HepG2 (cell line): ENCODE measurements at regions not wholly inside any gene's neighbourhood (a gene's known extent, or its start where the extent isn't known, plus 50 kb on each side); places are given as distances from the start of the nearest gene placed in this dataset.

Experiments
- JUNB ChIP-seq: sonication (generic); formaldehyde crosslinking; IDR thresholded peaks from 2 replicates; pipeline ENCODE4 v1.8.0; 2022; ENCODE audit warnings: missing genetic modification reagents, mild to moderate bottlenecking, borderline replicate concordance
- MTF2 ChIP-seq: sonication (generic); formaldehyde crosslinking; IDR thresholded peaks from 2 replicates; pipeline ENCODE4 v1.5.0; 2020; ENCODE audit warnings: missing genetic modification reagents, borderline replicate concordance
- NFIC ChIP-seq: IDR thresholded peaks from 2 replicates; pipeline ENCODE4 v1.6.1; 2012; ENCODE audit warnings: mild to moderate bottlenecking, low read length, inconsistent platforms
- PATZ1 ChIP-seq: sonication (generic); formaldehyde crosslinking; IDR thresholded peaks from 2 replicates; pipeline ENCODE4 v1.4.0; 2020; ENCODE audit warnings: missing genetic modification reagents
- PHF8 ChIP-seq: sonication (generic); formaldehyde crosslinking; IDR thresholded peaks from 2 replicates; pipeline ENCODE4 v1.5.0; 2020; ENCODE audit warnings: missing genetic modification reagents
- POLR2AphosphoS5 ChIP-seq: IDR thresholded peaks from 2 replicates; pipeline ENCODE4 v1.6.1; 2012; ENCODE audit warnings: low read depth, low read length
- RARA ChIP-seq: IDR thresholded peaks from 2 replicates; pipeline ENCODE4 v1.6.1; 2016; ENCODE audit warnings: missing genetic modification reagents, missing compliant biosample characterization
- REPIN1 ChIP-seq: sonication (generic); formaldehyde crosslinking; IDR thresholded peaks from 2 replicates; pipeline ENCODE4 v1.8.0; 2022; ENCODE audit warnings: missing genetic modification reagents, low read depth, mild to moderate bottlenecking, borderline replicate concordance
- RFX5 ChIP-seq: IDR thresholded peaks from 2 replicates; pipeline ENCODE4 v1.6.1; 2011; ENCODE audit warnings: low read depth, low read length, improper control_type of control experiment
- ZKSCAN1 ChIP-seq: fragments of 150-350 bp; IDR thresholded peaks from 2 replicates; pipeline ENCODE4 v1.6.1; 2014; ENCODE audit warnings: low read length
- ZNF230 ChIP-seq: sonication (generic); formaldehyde crosslinking; IDR thresholded peaks from 2 replicates; pipeline ENCODE4 v1.4.0; 2020; ENCODE audit warnings: mild to moderate bottlenecking, missing genetic modification reagents
- ZZZ3 ChIP-seq: sonication (generic); formaldehyde crosslinking; IDR thresholded peaks from 2 replicates; pipeline ENCODE4 v1.4.0; 2020; ENCODE audit warnings: missing genetic modification reagents, mild to moderate bottlenecking, borderline replicate concordance
- TF ChIP-seq, protein P1 (sequence below): sonication (generic); formaldehyde crosslinking; IDR thresholded peaks from 2 replicates; pipeline ENCODE4 v1.5.1; 2020; ENCODE audit warnings: missing genetic modification reagents, mild to moderate bottlenecking, borderline replicate concordance
- TF ChIP-seq, protein P2 (sequence below): sonication (generic); formaldehyde crosslinking; IDR thresholded peaks from 2 replicates; pipeline ENCODE4 v1.5.0; 2020; ENCODE audit warnings: mild to moderate bottlenecking, missing genetic modification reagents, moderate library complexity

GRCh38 chr6:214428-214827 is 77.9 kb upstream of the DUSP22 start:
- TF ChIP-seq ZKSCAN1, result no peak
- TF ChIP-seq POLR2AphosphoS5, result no peak
- no peak for TF ChIP-seq JUNB
- TF ChIP-seq ZNF230 (CRISPR knock-in tag), result no peak
- TF ChIP-seq, protein P1, sequence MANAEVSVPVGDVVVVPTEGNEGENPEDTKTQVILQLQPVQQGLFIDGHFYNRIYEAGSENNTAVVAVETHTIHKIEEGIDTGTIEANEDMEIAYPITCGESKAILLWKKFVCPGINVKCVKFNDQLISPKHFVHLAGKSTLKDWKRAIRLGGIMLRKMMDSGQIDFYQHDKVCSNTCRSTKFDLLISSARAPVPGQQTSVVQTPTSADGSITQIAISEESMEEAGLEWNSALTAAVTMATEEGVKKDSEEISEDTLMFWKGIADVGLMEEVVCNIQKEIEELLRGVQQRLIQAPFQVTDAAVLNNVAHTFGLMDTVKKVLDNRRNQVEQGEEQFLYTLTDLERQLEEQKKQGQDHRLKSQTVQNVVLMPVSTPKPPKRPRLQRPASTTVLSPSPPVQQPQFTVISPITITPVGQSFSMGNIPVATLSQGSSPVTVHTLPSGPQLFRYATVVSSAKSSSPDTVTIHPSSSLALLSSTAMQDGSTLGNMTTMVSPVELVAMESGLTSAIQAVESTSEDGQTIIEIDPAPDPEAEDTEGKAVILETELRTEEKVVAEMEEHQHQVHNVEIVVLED, result no peak
- no peak for TF ChIP-seq PHF8 (CRISPR knock-in tag)
- TF ChIP-seq RFX5, result no peak
- no peak for TF ChIP-seq PATZ1 (CRISPR knock-in tag)
- TF ChIP-seq RARA, result no peak
- no peak for TF ChIP-seq REPIN1 (CRISPR knock-in tag)
- TF ChIP-seq NFIC, result no peak
- TF ChIP-seq, protein P2, sequence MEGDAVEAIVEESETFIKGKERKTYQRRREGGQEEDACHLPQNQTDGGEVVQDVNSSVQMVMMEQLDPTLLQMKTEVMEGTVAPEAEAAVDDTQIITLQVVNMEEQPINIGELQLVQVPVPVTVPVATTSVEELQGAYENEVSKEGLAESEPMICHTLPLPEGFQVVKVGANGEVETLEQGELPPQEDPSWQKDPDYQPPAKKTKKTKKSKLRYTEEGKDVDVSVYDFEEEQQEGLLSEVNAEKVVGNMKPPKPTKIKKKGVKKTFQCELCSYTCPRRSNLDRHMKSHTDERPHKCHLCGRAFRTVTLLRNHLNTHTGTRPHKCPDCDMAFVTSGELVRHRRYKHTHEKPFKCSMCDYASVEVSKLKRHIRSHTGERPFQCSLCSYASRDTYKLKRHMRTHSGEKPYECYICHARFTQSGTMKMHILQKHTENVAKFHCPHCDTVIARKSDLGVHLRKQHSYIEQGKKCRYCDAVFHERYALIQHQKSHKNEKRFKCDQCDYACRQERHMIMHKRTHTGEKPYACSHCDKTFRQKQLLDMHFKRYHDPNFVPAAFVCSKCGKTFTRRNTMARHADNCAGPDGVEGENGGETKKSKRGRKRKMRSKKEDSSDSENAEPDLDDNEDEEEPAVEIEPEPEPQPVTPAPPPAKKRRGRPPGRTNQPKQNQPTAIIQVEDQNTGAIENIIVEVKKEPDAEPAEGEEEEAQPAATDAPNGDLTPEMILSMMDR (CRISPR knock-in tag), result no peak
- TF ChIP-seq MTF2 (CRISPR knock-in tag), result no peak
- no peak for TF ChIP-seq ZZZ3 (CRISPR knock-in tag)
